22Rv1 (cell line): ENCODE measurements at regions not wholly inside any gene's neighbourhood (a gene's known extent, or its start where the extent isn't known, plus 50 kb on each side); places are given as distances from the start of the nearest gene placed in this dataset.

Source experiments
- CTCF ChIP-seq: fragments of 450-650 bp; IDR thresholded peaks from 2 replicates; pipeline ENCODE4 v1.5.1; 2017; ENCODE audit warnings: mild to moderate bottlenecking
- ZFX ChIP-seq: fragments of 450-650 bp; IDR thresholded peaks from 2 replicates; pipeline ENCODE4 v1.6.1; 2017; ENCODE audit warnings: antibody characterized with exemption, borderline replicate concordance

- TF ChIP-seq CTCF: no peak
- TF ChIP-seq ZFX: no peak
Observed at GRCh38 chr17:79468183-79468944, 142.5 kb downstream of the RBFOX3 start.
